HepG2 (cell line): ENCODE measurements at regions not wholly inside any gene's neighbourhood (a gene's known extent, or its start where the extent isn't known, plus 50 kb on each side); places are given as distances from the start of the nearest gene placed in this dataset.

Source experiments
- ATAC-seq: fragments of 200-7000 bp; cut with Tn5 transposase; 3 replicates; pipeline ENCODE4 v1.9.1; 2020; ENCODE audit warnings: mild to moderate bottlenecking, moderate library complexity
- BruUV-seq: library from RNA; stranded (reverse); fragments of 400-500 nt; replicated peaks from 2 replicates; lab custom pipeline; 2021; lab: Mats Ljungman, UMichigan
- CTCF ChIA-PET: fragments of 300-600 bp; formaldehyde crosslinking; extraction: SDS; loops from one replicate; lab custom pipeline; 2021; ENCODE audit warnings: low total read pairs, inconsistent platforms, low intra/inter-chr PET ratio; lab: Yijun Ruan, JAX
- POLR2A ChIA-PET: fragments of 350-600 bp; sonication (Branson Sonifier 250); formaldehyde crosslinking; loops from one replicate; lab custom pipeline; 2020; ENCODE audit warnings: antibody characterized with exemption, inconsistent platforms; lab: Yijun Ruan, JAX
- DNase-seq: peaks from one replicate; pipeline ENCODE4 v3.0.0-alpha.2; 2015; ENCODE audit warnings: low spot score
- FAIRE-seq: peaks from 3 replicates; lab custom pipeline; 2011; peaks lifted over from hg19 to GRCh38; lab: Jason Lieb, UNC
- H2AFZ ChIP-seq: one replicate; pipeline ENCODE4 v1.6.1; 2011; ENCODE audit warnings: low read length, inconsistent platforms
- H3K27ac ChIP-seq: fragments of 300-600 bp; 3 replicates; pipeline ENCODE4 v1.8.0; 2011; ENCODE audit warnings: mixed run types, mild to moderate bottlenecking, mixed read lengths, low read length, inconsistent platforms; ENCODE audit not compliant: insufficient read depth; ENCODE audit errors: extremely low read length
- H3K27me3 ChIP-seq, 2 experiments: fragments of 200-600 bp in 1 of 2; 2 replicates in 1 of 2; 3 replicates in 1 of 2; pipeline versions ENCODE4 v1.6.0 to v1.8.0; 2011; ENCODE audit warnings: low read length in 2 of 2, mild to moderate bottlenecking in 2 of 2, moderate library complexity in 2 of 2, inconsistent platforms in 1 of 2; ENCODE audit not compliant: insufficient read depth in 2 of 2, control insufficient read depth in 1 of 2
- H3K36me3 ChIP-seq, 2 experiments: fragments of 200-600 bp in 1 of 2; replicated peaks in 1 of 2; 2 replicates in 1 of 2; 3 replicates in 1 of 2; pipeline versions ENCODE4 v1.5.1 to v1.8.0; 2011; ENCODE audit warnings: low read length in 2 of 2, inconsistent platforms in 1 of 2; ENCODE audit not compliant: insufficient read depth in 2 of 2, control insufficient read depth in 1 of 2
- H3K4me1 ChIP-seq: 2 replicates; pipeline ENCODE4 v1.5.1; 2012; ENCODE audit warnings: low read length, inconsistent platforms; ENCODE audit not compliant: insufficient read depth
- H3K4me2 ChIP-seq: 2 replicates; pipeline ENCODE4 v1.6.0; 2011; ENCODE audit warnings: low read depth, low read length, inconsistent platforms
- H3K4me3 ChIP-seq, 3 experiments: fragments of 200-600 bp in 1 of 3; sonication (generic), shearing (Covaris generic) in 1 of 3; replicated peaks in 1 of 3; 2 replicates each; pipeline ENCODE4 v1.5.1; 2011 to 2016; ENCODE audit warnings: low read length in 3 of 3, inconsistent platforms in 2 of 3, low read depth in 2 of 3, mild to moderate bottlenecking in 2 of 3, control low read depth in 1 of 3, mixed read lengths in 1 of 3; ENCODE audit not compliant: insufficient read depth in 1 of 3
- H3K79me2 ChIP-seq: one replicate; pipeline ENCODE4 v1.6.1; 2011; ENCODE audit warnings: low read length, inconsistent platforms; ENCODE audit not compliant: insufficient read depth
- H3K9ac ChIP-seq: 2 replicates; pipeline ENCODE4 v1.6.0; 2011; ENCODE audit warnings: mild to moderate bottlenecking, low read depth, low read length, inconsistent platforms; ENCODE audit not compliant: insufficient read depth
- H3K9me3 ChIP-seq: 2 replicates; pipeline ENCODE4 v1.5.1; 2012; ENCODE audit warnings: mild to moderate bottlenecking, low read length
- H4K20me1 ChIP-seq: 2 replicates; pipeline ENCODE4 v1.6.0; 2011; ENCODE audit warnings: inconsistent platforms, mild to moderate bottlenecking, low read length, moderate library complexity; ENCODE audit not compliant: insufficient read depth
- MED8 ChIP-seq: sonication (generic); formaldehyde crosslinking; IDR thresholded peaks from 2 replicates; pipeline ENCODE4 v1.8.1; 2023; ENCODE audit warnings: mild to moderate bottlenecking, missing genetic modification reagents; ENCODE audit not compliant: insufficient replicate concordance
- MZF1 ChIP-seq: sonication (generic); formaldehyde crosslinking; IDR thresholded peaks from 2 replicates; pipeline ENCODE4 v1.8.1; 2023; ENCODE audit warnings: mild to moderate bottlenecking, missing genetic modification reagents, borderline replicate concordance
- NFE2 ChIP-seq: sonication (generic); formaldehyde crosslinking; IDR thresholded peaks from 2 replicates; pipeline ENCODE4 v1.4.0; 2020; ENCODE audit warnings: missing genetic modification reagents
- SOX13 ChIP-seq, 3 experiments: fragments of 450-650 bp in 1 of 3; sonication (generic) in 1 of 3; formaldehyde crosslinking in 1 of 3; IDR thresholded peaks in 2 of 3; conservative IDR thresholded peaks in 1 of 3; 2 replicates each; pipeline versions ENCODE4 v1.5.0 to v1.6.1; 2016 to 2020; ENCODE audit warnings: antibody characterized with exemption in 1 of 3, mild to moderate bottlenecking in 1 of 3, missing compliant biosample characterization in 1 of 3, missing genetic modification reagents in 1 of 3, moderate library complexity in 1 of 3
- STAT6 ChIP-seq: sonication (generic); formaldehyde crosslinking; IDR thresholded peaks from 2 replicates; pipeline ENCODE4 v1.4.0; 2020; ENCODE audit warnings: missing genetic modification reagents, mild to moderate bottlenecking, borderline replicate concordance
- TIGD3 ChIP-seq: sonication (generic); formaldehyde crosslinking; IDR thresholded peaks from 2 replicates; pipeline ENCODE4 v1.5.1; 2020; ENCODE audit warnings: mild to moderate bottlenecking, missing genetic modification reagents, borderline replicate concordance
- ZBTB1 ChIP-seq: sonication (generic); formaldehyde crosslinking; IDR thresholded peaks from 2 replicates; pipeline ENCODE4 v1.4.0; 2020; ENCODE audit warnings: missing genetic modification reagents, borderline replicate concordance
- ZBTB10 ChIP-seq: sonication (generic); formaldehyde crosslinking; IDR thresholded peaks from 2 replicates; pipeline ENCODE4 v1.4.0; 2020; ENCODE audit warnings: missing genetic modification reagents, borderline replicate concordance
- ZFP41 ChIP-seq: sonication (generic); formaldehyde crosslinking; IDR thresholded peaks from 2 replicates; pipeline ENCODE4 v1.4.0; 2020; ENCODE audit warnings: mild to moderate bottlenecking, missing genetic modification reagents, borderline replicate concordance
- ZFYVE20 ChIP-seq: sonication (generic); formaldehyde crosslinking; IDR thresholded peaks from 2 replicates; pipeline ENCODE4 v1.8.0; 2023; ENCODE audit warnings: low read depth, mild to moderate bottlenecking, moderate library complexity, missing genetic modification reagents, borderline replicate concordance
- ZNF282 ChIP-seq: fragments of 450-650 bp; IDR thresholded peaks from 2 replicates; pipeline ENCODE4 v1.6.1; 2018; ENCODE audit not compliant: partially characterized antibody
- ZNF354B ChIP-seq: sonication (generic); formaldehyde crosslinking; IDR thresholded peaks from 2 replicates; pipeline ENCODE4 v1.8.0; 2022; ENCODE audit warnings: mild to moderate bottlenecking, missing genetic modification reagents
- ZNF615 ChIP-seq: sonication (generic); formaldehyde crosslinking; IDR thresholded peaks from 2 replicates; pipeline ENCODE4 v1.5.0; 2020; ENCODE audit warnings: mild to moderate bottlenecking, missing genetic modification reagents, borderline replicate concordance
- ZUFSP ChIP-seq: sonication (generic); formaldehyde crosslinking; IDR thresholded peaks from 2 replicates; pipeline ENCODE4 v1.9.0; 2021; ENCODE audit warnings: missing genetic modification reagents, mild to moderate bottlenecking, borderline replicate concordance
- WGBS: methylation state at CpG from one replicate; pipeline ENCODE4 v1.1.6; 2017; ENCODE audit warnings: low lambda C conversion rate; 5-methylcytosine and 5-hydroxymethylcytosine counted together
- in situ Hi-C: cut with HindIII; loops from 2 replicates; pipeline ENCODE4 v1.10.0; 2017; ENCODE audit warnings: low pct_unique_long_range_greater_than_20kb; ENCODE audit not compliant: extremely low pct_ligation_motif_present
- intact Hi-C: fragments of 100-400 bp; cut with micrococcal nuclease; formaldehyde crosslinking; loops from one replicate; pipeline ENCODE4 v1.10.0; 2022; ENCODE audit not compliant: unreplicated experiment

GRCh38 chr1:47646676-47647075, 208.8 kb downstream of the FOXD2 start:
- no peaks in the 10 kb centered on the region for H4K20me1 ChIP-seq
- H3K4me2 ChIP-seq = no peak overlapping the region
- WGBS = 36% methylated on average over 1 of the region's 1 CpG
- BruUV-seq = no TSS peak
- ChIA-PET POLR2A (no interaction called here), CTCF (no interaction called here)
- DNase-seq (no peak), ATAC-seq (no peak), FAIRE-seq (no peak)
- no peak overlapping the region for H3K4me3 ChIP-seq
- H3K27me3 ChIP-seq = peaks cover 0 to 36% of the 10 kb centered on the region in 2 experiments; a peak in 3 of 5 replicates
- H3K9me3 ChIP-seq = no peaks in the 10 kb centered on the region
- in situ Hi-C loops (no loop called here), intact Hi-C loops (no loop called here)
- H2AFZ ChIP-seq = no peak overlapping the region
- no peak overlapping the region for H3K27ac ChIP-seq
- H3K79me2 ChIP-seq = no peaks in the 10 kb centered on the region
- H3K9ac ChIP-seq = no peak overlapping the region
- H3K36me3 ChIP-seq = no peaks in the 10 kb centered on the region
- peaks cover 5% of the 10 kb centered on the region for H3K4me1 ChIP-seq
- TF ChIP-seq MED8 (CRISPR knock-in tag) = no peak
- no peak for TF ChIP-seq TIGD3 (CRISPR knock-in tag)
- TF ChIP-seq ZUFSP (CRISPR knock-in tag) = no peak
- no peak for TF ChIP-seq ZFYVE20 (CRISPR knock-in tag)
- TF ChIP-seq STAT6 (CRISPR knock-in tag) = no peak
- TF ChIP-seq SOX13 (IDR thresholded peaks at IDR 0.05) = no peak
- no peak for TF ChIP-seq SOX13 (CRISPR knock-in tag; conservative IDR thresholded peaks at IDR 0.05 in 1 of 2, IDR thresholded peaks at IDR 0.05 in 1 of 2)
- TF ChIP-seq ZNF354B (CRISPR knock-in tag) = no peak
- no peak for TF ChIP-seq ZFP41 (CRISPR knock-in tag)
- TF ChIP-seq MZF1 = no peak
- no peak for TF ChIP-seq NFE2
- TF ChIP-seq ZBTB1 (CRISPR knock-in tag) = no peak
- TF ChIP-seq ZBTB10 (CRISPR knock-in tag) = no peak
- TF ChIP-seq ZNF282 = no peak
- TF ChIP-seq ZNF615 (CRISPR knock-in tag) = no peak
